ENCODE measurements at regions not wholly inside any gene's neighbourhood (a gene's known extent, or its start where the extent isn't known, plus 50 kb on each side); places are given as distances from the start of the nearest gene placed in this dataset.

DNA sequence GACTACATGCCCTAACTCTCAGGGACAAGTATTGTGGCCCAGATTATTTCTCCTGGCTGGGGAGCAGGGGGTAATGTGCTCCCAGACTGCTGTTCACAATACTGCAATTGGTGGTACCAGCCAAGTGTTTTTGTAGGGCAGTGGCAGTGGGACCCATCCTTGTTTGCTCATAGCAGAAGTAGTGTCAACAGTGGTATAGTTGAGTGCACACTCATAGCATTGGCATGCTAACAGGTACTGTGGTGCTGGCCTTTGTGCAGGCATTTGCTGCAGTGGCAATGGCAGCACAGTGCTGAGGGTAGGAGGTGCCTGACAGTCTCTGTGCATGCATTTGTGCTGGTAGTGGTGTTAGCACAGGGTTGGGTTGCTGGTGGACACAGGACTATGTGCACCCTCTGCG, 995.0 kb downstream of the SH3BGRL start:
- H3K4me3 ChIP-seq = no peak overlapping the region
- TF ChIP-seq, protein P1, sequence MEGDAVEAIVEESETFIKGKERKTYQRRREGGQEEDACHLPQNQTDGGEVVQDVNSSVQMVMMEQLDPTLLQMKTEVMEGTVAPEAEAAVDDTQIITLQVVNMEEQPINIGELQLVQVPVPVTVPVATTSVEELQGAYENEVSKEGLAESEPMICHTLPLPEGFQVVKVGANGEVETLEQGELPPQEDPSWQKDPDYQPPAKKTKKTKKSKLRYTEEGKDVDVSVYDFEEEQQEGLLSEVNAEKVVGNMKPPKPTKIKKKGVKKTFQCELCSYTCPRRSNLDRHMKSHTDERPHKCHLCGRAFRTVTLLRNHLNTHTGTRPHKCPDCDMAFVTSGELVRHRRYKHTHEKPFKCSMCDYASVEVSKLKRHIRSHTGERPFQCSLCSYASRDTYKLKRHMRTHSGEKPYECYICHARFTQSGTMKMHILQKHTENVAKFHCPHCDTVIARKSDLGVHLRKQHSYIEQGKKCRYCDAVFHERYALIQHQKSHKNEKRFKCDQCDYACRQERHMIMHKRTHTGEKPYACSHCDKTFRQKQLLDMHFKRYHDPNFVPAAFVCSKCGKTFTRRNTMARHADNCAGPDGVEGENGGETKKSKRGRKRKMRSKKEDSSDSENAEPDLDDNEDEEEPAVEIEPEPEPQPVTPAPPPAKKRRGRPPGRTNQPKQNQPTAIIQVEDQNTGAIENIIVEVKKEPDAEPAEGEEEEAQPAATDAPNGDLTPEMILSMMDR (IDR thresholded peaks at IDR 0.05) = no peak
- ATAC-seq (ENCODE audit: insufficient number of reproducible peaks, low FRiP score, low read depth) (no peak), DNase-seq (ENCODE audit: low spot score) (no peak)
- H3K9me3 ChIP-seq = no peaks in the 10 kb centered on the region
- H3K27ac ChIP-seq = no peak overlapping the region
- no peaks in the 10 kb centered on the region for H3K27me3 ChIP-seq (replicated peaks; ENCODE audit: insufficient read depth)
- H3K36me3 ChIP-seq = no peaks in the 10 kb centered on the region
- H3K4me1 ChIP-seq (ENCODE audit: control insufficient read depth in 1 of 2, low read depth in 2 of 2) = no peaks in the 10 kb centered on the region

DNA sequence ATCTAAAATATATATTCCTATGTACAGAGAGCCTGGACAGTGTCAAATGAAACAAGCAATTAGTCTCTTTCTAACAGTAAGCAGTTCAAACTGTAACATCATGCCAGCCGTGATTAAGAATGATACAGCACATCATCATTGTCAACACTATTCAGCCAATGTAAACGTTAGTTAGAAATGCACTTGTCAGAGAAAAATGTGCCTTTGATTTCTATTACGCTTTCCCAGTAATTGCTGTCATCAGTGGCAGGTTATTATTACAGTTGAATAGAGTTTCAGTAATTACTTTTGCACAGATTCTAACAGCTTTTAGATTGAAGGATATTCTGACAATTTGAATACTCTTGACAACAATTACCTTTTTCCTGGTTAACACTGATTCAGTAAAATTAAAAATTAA, 1007.1 kb downstream of the SH3BGRL start:
- DNase-seq (ENCODE audit: low spot score) (no peak), ATAC-seq (ENCODE audit: insufficient number of reproducible peaks, low FRiP score, low read depth) (no peak)
- H3K4me1 ChIP-seq (ENCODE audit: control insufficient read depth in 1 of 2, low read depth in 2 of 2) = no peaks in the 10 kb centered on the region
- H3K9me3 ChIP-seq = no peaks in the 10 kb centered on the region
- TF ChIP-seq, protein P1 (IDR thresholded peaks at IDR 0.05) = no peak
- H3K27me3 ChIP-seq (replicated peaks; ENCODE audit: insufficient read depth) = no peaks in the 10 kb centered on the region
- H3K4me3 ChIP-seq = no peak overlapping the region
- H3K27ac ChIP-seq = no peak overlapping the region
- H3K36me3 ChIP-seq = no peaks in the 10 kb centered on the region

DNA sequence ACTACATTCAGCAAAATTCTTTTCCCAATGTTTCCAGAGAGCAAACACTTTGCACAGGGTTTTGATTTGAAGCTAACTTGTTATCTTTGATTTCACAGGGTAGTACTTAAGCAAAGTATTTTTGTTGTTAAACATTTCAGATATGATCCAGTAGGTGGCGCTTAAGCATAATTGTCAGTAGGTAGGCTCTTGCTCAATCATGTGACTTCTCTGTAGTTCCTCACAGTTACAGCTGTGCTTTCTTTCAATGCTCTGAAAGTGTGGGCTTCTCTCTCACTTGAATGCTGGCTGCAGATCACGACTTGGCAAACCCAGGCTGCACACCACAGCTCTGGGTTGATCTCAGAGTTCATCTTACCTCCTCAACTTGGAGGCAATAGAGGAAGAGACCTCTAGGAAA, 1016.5 kb downstream of the SH3BGRL start:
- no peak overlapping the region for H3K4me3 ChIP-seq
- TF ChIP-seq, protein P1 (IDR thresholded peaks at IDR 0.05) = peak; percentile 19
- H3K27ac ChIP-seq = no peak overlapping the region
- H3K4me1 ChIP-seq (ENCODE audit: control insufficient read depth in 1 of 2, low read depth in 2 of 2) = no peaks in the 10 kb centered on the region
- no peaks in the 10 kb centered on the region for H3K9me3 ChIP-seq
- ATAC-seq (ENCODE audit: insufficient number of reproducible peaks, low FRiP score, low read depth) (no peak), DNase-seq (ENCODE audit: low spot score) (no peak)
- no peaks in the 10 kb centered on the region for H3K27me3 ChIP-seq (replicated peaks; ENCODE audit: insufficient read depth)
- H3K36me3 ChIP-seq = no peaks in the 10 kb centered on the region

- H3K4me1 ChIP-seq (ENCODE audit: control insufficient read depth in 1 of 2, low read depth in 2 of 2) = no peaks in the 10 kb centered on the region
- H3K9me3 ChIP-seq = no peaks in the 10 kb centered on the region
- no peak overlapping the region for H3K4me3 ChIP-seq
- no peaks in the 10 kb centered on the region for H3K27me3 ChIP-seq (replicated peaks; ENCODE audit: insufficient read depth)
- no peak overlapping the region for H3K27ac ChIP-seq
- TF ChIP-seq, protein P1 (IDR thresholded peaks at IDR 0.05) = no peak
- no peak for DNase-seq (ENCODE audit: low spot score)
- no peak for ATAC-seq (ENCODE audit: insufficient number of reproducible peaks, low FRiP score, low read depth)
- H3K36me3 ChIP-seq = no peaks in the 10 kb centered on the region
These were observed 1017.2 kb downstream of the SH3BGRL start for GRCh38 chrX:82219129-82219528.

GRCh38 chrX:82224961-82225360, 1023.1 kb downstream of the SH3BGRL start:
- Histone ChIP-seq H3K4me1 (ENCODE audit: control insufficient read depth in 1 of 2, low read depth in 2 of 2) (no peaks in the 10 kb centered on the region), H3K27me3 (replicated peaks; ENCODE audit: insufficient read depth) (no peaks in the 10 kb centered on the region), H3K27ac (no peak overlapping the region), H3K9me3 (no peaks in the 10 kb centered on the region), H3K4me3 (no peak overlapping the region), H3K36me3 (no peaks in the 10 kb centered on the region)
- no peak for DNase-seq (ENCODE audit: low spot score)
- TF ChIP-seq, protein P1 (IDR thresholded peaks at IDR 0.05) = no peak
- no peak for ATAC-seq (ENCODE audit: insufficient number of reproducible peaks, low FRiP score, low read depth)

Measured in thoracic aorta (tissue), 2 donors.